GM12892 (cell line): ENCODE measurements at regions not wholly inside any gene's neighbourhood (a gene's known extent, or its start where the extent isn't known, plus 50 kb on each side); places are given as distances from the start of the nearest gene placed in this dataset.

ENCODE experiments used
- POLR2A ChIP-seq: IDR thresholded peaks from 2 replicates; pipeline ENCODE4 v1.6.1; 2011; ENCODE audit warnings: low read depth, low read length, control low read depth
- POLR2AphosphoS5 ChIP-seq: IDR thresholded peaks from 2 replicates; pipeline ENCODE4 v1.6.1; 2011; ENCODE audit warnings: low read depth, low read length, control low read depth
- TAF1 ChIP-seq: IDR thresholded peaks from 2 replicates; pipeline ENCODE4 v1.6.1; 2011; ENCODE audit warnings: low read depth, mild to moderate bottlenecking, control low read depth, low read length, borderline replicate concordance

- no peak for TF ChIP-seq POLR2A
- TF ChIP-seq POLR2AphosphoS5, result no peak
- TF ChIP-seq TAF1, result no peak
These were observed 395.9 kb downstream of the KCNRG start for GRCh38 chr13:50410921-50411746.
